A673 (cell line): ENCODE measurements at regions not wholly inside any gene's neighbourhood (a gene's known extent, or its start where the extent isn't known, plus 50 kb on each side); places are given as distances from the start of the nearest gene placed in this dataset.

Experiments used
- BruUV-seq: library from RNA; stranded (reverse); fragments of 400-500 nt; replicated peaks from 2 replicates; lab custom pipeline; 2021; lab: Mats Ljungman, UMichigan
- CTCF ChIA-PET: fragments of 300-600 bp; sonication (Branson Sonifier 250); formaldehyde crosslinking; loops from one replicate; lab custom pipeline; 2022; ENCODE audit warnings: antibody characterized with exemption; lab: Charles Lee
- POLR2A ChIA-PET: fragments of 300-600 bp; sonication (Branson Sonifier 250); formaldehyde crosslinking; loops from one replicate; lab custom pipeline; 2022; ENCODE audit warnings: antibody characterized with exemption; ENCODE audit not compliant: low non-redundant PET; lab: Charles Lee
- DNase-seq: peaks from one replicate; pipeline ENCODE4 v3.0.0-alpha.2; 2015; ENCODE audit warnings: low spot score
- H3K27ac ChIP-seq: fragments of 200-600 bp; sonication (generic); 2 replicates; pipeline ENCODE4 v1.5.1; 2016; ENCODE audit warnings: mixed run types, low read depth, mild to moderate bottlenecking, mixed read lengths, antibody characterized with exemption, low read length; ENCODE audit not compliant: poor library complexity, severe bottlenecking
- H3K27me3 ChIP-seq: fragments of 200-600 bp; sonication (generic); replicated peaks from 2 replicates; pipeline ENCODE4 v1.6.1; 2017; ENCODE audit warnings: mixed run types, low read depth, mild to moderate bottlenecking, mixed read lengths, antibody characterized with exemption, low read length; ENCODE audit not compliant: insufficient read depth, poor library complexity
- H3K36me3 ChIP-seq: fragments of 200-600 bp; sonication (generic); 2 replicates; pipeline ENCODE4 v1.6.1; 2016; ENCODE audit warnings: mixed run types, mild to moderate bottlenecking, mixed read lengths, antibody characterized with exemption, low read length; ENCODE audit not compliant: insufficient read depth, poor library complexity, severe bottlenecking
- H3K4me1 ChIP-seq: fragments of 200-600 bp; sonication (generic); 2 replicates; pipeline ENCODE4 v1.6.1; 2017; ENCODE audit warnings: mixed run types, mild to moderate bottlenecking, mixed read lengths, antibody characterized with exemption, low read length; ENCODE audit not compliant: insufficient read depth, poor library complexity, severe bottlenecking
- H3K4me3 ChIP-seq: fragments of 200-600 bp; sonication (generic); 2 replicates; pipeline ENCODE4 v1.5.1; 2016; ENCODE audit warnings: low read depth, mixed run types, mild to moderate bottlenecking, mixed read lengths, low read length; ENCODE audit not compliant: poor library complexity, severe bottlenecking
- H3K9me3 ChIP-seq: fragments of 200-600 bp; sonication (generic); 2 replicates; pipeline ENCODE4 v1.6.1; 2016; ENCODE audit warnings: mixed run types, low read depth, mild to moderate bottlenecking, mixed read lengths, antibody characterized with exemption, low read length; ENCODE audit not compliant: poor library complexity, severe bottlenecking
- EZH2 ChIP-seq: fragments of 200-600 bp; sonication (generic); IDR thresholded peaks from 2 replicates; pipeline ENCODE4 v1.6.1; 2017; ENCODE audit warnings: borderline replicate concordance, low read depth, mild to moderate bottlenecking, mixed read lengths, antibody characterized with exemption, low read length; ENCODE audit not compliant: poor library complexity, severe bottlenecking
- intact Hi-C: fragments of 100-400 bp; cut with micrococcal nuclease; formaldehyde crosslinking; loops from one replicate; pipeline ENCODE4 v1.10.0; 2022; ENCODE audit not compliant: unreplicated experiment
- TF ChIP-seq, protein P1 (sequence below): fragments of 300-800, 200-600 bp; sonication (generic); conservative IDR thresholded peaks from 2 replicates; pipeline ENCODE4 v1.5.1; 2017; ENCODE audit warnings: low read depth, mild to moderate bottlenecking, antibody characterized with exemption, low read length, moderate library complexity, mixed read lengths

DNA sequence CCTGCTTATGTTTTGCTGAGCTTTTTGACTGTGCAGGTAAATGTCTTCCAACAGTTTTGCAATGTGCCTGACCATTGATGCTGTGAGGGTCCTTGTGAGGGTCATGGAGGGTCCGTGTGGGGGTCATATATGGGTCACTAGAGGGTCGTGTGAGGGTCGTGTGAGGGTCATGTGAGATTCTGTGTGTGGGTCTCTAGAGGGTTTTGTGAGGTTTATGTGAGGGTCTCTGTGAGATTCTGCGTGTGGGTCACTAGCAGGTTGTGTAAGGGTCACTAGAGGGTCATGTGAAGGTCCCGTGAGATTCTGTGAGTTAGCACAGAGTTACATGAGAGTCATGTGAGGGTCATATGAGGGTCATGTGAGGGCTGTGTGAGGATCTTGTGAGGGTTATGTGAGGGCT, 263.9 kb upstream of the B3GAT1 start:
- POLR2A ChIA-PET = no interaction called here
- Histone ChIP-seq H3K4me3 (no peak overlapping the region), H3K9me3 (no peaks in the 10 kb centered on the region), H3K4me1 (no peaks in the 10 kb centered on the region), H3K36me3 (no peaks in the 10 kb centered on the region), H3K27ac (no peak overlapping the region), H3K27me3 (peaks cover 7% of the 10 kb centered on the region)
- intact Hi-C loops = no loop called here
- BruUV-seq = no TSS peak
- TF ChIP-seq, protein P1, sequence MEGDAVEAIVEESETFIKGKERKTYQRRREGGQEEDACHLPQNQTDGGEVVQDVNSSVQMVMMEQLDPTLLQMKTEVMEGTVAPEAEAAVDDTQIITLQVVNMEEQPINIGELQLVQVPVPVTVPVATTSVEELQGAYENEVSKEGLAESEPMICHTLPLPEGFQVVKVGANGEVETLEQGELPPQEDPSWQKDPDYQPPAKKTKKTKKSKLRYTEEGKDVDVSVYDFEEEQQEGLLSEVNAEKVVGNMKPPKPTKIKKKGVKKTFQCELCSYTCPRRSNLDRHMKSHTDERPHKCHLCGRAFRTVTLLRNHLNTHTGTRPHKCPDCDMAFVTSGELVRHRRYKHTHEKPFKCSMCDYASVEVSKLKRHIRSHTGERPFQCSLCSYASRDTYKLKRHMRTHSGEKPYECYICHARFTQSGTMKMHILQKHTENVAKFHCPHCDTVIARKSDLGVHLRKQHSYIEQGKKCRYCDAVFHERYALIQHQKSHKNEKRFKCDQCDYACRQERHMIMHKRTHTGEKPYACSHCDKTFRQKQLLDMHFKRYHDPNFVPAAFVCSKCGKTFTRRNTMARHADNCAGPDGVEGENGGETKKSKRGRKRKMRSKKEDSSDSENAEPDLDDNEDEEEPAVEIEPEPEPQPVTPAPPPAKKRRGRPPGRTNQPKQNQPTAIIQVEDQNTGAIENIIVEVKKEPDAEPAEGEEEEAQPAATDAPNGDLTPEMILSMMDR = no peak
- TF ChIP-seq EZH2 = no peak
- CTCF ChIA-PET = no interaction called here
- DNase-seq = no peak

DNA sequence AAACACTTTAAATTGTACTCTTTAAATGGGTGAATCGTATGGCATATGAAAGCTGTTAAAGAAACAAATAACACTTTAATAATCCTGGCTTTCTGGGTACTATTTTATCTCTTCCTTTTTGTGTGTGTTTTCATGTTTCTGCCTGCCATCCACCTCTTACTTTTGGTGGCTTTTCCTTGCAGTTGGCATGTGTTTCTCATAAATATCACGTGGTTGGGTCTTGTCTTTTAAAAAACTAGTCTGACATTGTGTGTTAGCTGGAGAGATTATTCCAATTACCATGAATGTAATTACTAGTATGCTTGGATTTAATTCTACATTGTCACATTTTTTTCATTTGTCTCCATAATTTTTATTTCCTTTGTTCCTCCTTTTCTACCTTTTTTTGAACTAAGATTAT, 262.9 kb upstream of the B3GAT1 start:
- TF ChIP-seq, protein P1 = no peak
- TF ChIP-seq EZH2 = no peak
- ChIA-PET POLR2A (no interaction called here), CTCF (no interaction called here)
- no peaks in the 10 kb centered on the region for H3K9me3 ChIP-seq
- H3K27me3 ChIP-seq = peaks cover 7% of the 10 kb centered on the region
- intact Hi-C loops = no loop called here
- H3K27ac ChIP-seq = no peak overlapping the region
- no peaks in the 10 kb centered on the region for H3K36me3 ChIP-seq
- H3K4me3 ChIP-seq = no peak overlapping the region
- H3K4me1 ChIP-seq = no peaks in the 10 kb centered on the region
- DNase-seq = no peak
- no TSS peak for BruUV-seq

DNA sequence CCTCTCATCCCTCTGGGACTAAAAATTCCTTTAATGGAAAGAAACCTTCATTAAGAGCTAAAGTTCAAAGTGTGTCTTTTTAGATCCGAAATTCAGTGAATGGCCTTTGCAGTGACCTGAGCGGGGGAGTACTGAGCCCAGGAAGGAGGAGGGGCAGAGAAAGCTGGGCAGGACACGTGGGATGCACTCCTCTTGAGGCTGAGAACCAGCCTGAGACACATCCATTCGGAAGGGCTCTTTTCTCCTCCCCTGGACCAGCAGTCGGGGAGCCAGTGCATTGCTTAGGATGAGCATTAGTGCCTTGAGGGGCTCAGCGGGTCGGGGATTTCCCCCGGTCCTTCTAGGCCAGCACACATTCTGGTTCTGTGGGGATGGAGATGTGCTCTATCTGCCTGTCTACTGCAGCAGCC, 258.9 kb upstream of the B3GAT1 start:
- no peak for TF ChIP-seq EZH2
- TF ChIP-seq, protein P1 = no peak
- H3K27me3 ChIP-seq = peaks cover 7% of the 10 kb centered on the region

More for the DNA sequence above, 258.9 kb upstream of the B3GAT1 start:
- no peaks in the 10 kb centered on the region for H3K9me3 ChIP-seq
- no peak overlapping the region for H3K4me3 ChIP-seq
- BruUV-seq = no TSS peak
- ChIA-PET CTCF (no interaction called here), POLR2A (no interaction called here)
- H3K36me3 ChIP-seq = no peaks in the 10 kb centered on the region
- intact Hi-C loops = no loop called here
- DNase-seq = no peak
- no peak overlapping the region for H3K27ac ChIP-seq
- no peaks in the 10 kb centered on the region for H3K4me1 ChIP-seq
